WTC11 (cell line): ENCODE measurements at regions not wholly inside any gene's neighbourhood (a gene's known extent, or its start where the extent isn't known, plus 50 kb on each side); places are given as distances from the start of the nearest gene placed in this dataset.
A peak's percentile ranks its signal among the peaks of the same experiment; 100 is the strongest.

Experiments used
- ATAC-seq: fragments of 200-7000 bp; cut with Tn5 transposase; 2 replicates; pipeline ENCODE4 v1.10.0; 2021; ENCODE audit warnings: mild to moderate bottlenecking, moderate library complexity
- CTCF ChIA-PET: fragments of 300-600 bp; sonication (Branson Sonifier 250); formaldehyde crosslinking; loops from one replicate; lab custom pipeline; 2021; ENCODE audit warnings: antibody characterized with exemption; lab: Charles Lee
- POLR2A ChIA-PET: fragments of 350-600 bp; sonication (Branson Sonifier 250); formaldehyde crosslinking; loops from one replicate; lab custom pipeline; 2021; ENCODE audit warnings: antibody characterized with exemption; lab: Charles Lee
- DNase-seq: peaks from one replicate; pipeline ENCODE4 v3.0.0; 2021; ENCODE audit warnings: low spot score
- H3K27ac Mint-ChIP-seq: 2 replicates; pipeline ENCODE4 v1.8.0; 2021; ENCODE audit warnings: mixed read lengths
- H3K27me3 Mint-ChIP-seq: 2 replicates; pipeline ENCODE4 v1.8.0; 2021; ENCODE audit warnings: low read depth, mild to moderate bottlenecking, moderate library complexity, mixed read lengths
- H3K36me3 Mint-ChIP-seq: 2 replicates; pipeline ENCODE4 v1.8.0; 2021; ENCODE audit warnings: mixed read lengths
- H3K4me1 Mint-ChIP-seq: 2 replicates; pipeline ENCODE4 v1.8.0; 2022; ENCODE audit warnings: mixed read lengths
- H3K4me3 Mint-ChIP-seq: 2 replicates; pipeline ENCODE4 v1.8.0; 2021; ENCODE audit warnings: mild to moderate bottlenecking, moderate library complexity, mixed read lengths
- H3K9me3 Mint-ChIP-seq: 2 replicates; pipeline ENCODE4 v1.8.0; 2021; ENCODE audit warnings: mixed read lengths
- AR ChIP-seq: fragments of 250-450 bp; sonication (Bioruptor Pico); IDR thresholded peaks from 2 replicates; pipeline ENCODE4 v1.9.0; 2021; ENCODE audit warnings: mild to moderate bottlenecking
- ATF1 ChIP-seq: sonication (generic); formaldehyde crosslinking; IDR thresholded peaks from 2 replicates; pipeline ENCODE4 v1.8.1; 2023; ENCODE audit warnings: mild to moderate bottlenecking, moderate library complexity, missing genetic modification reagents
- E2F1 ChIP-seq: sonication (generic); formaldehyde crosslinking; IDR thresholded peaks from 2 replicates; pipeline ENCODE4 v1.8.0; 2022; ENCODE audit warnings: mild to moderate bottlenecking, missing genetic modification reagents
- ELF4 ChIP-seq: sonication (generic); formaldehyde crosslinking; IDR thresholded peaks from 2 replicates; pipeline ENCODE4 v1.8.1; 2022; ENCODE audit warnings: low read depth, mild to moderate bottlenecking, moderate library complexity, missing genetic modification reagents
- GABPB1 ChIP-seq: sonication (generic); formaldehyde crosslinking; IDR thresholded peaks from 2 replicates; pipeline ENCODE4 v1.8.1; 2023; ENCODE audit warnings: mild to moderate bottlenecking, missing genetic modification reagents
- IRF1 ChIP-seq: sonication (generic); formaldehyde crosslinking; IDR thresholded peaks from 2 replicates; pipeline ENCODE4 v1.8.0; 2023; ENCODE audit warnings: missing genetic modification reagents
- KAT7 ChIP-seq: sonication (generic); formaldehyde crosslinking; IDR thresholded peaks from 2 replicates; pipeline ENCODE4 v1.8.1; 2023; ENCODE audit warnings: missing genetic modification reagents, mild to moderate bottlenecking, borderline replicate concordance
- NFATC4 ChIP-seq: fragments of 250-450 bp; sonication (Bioruptor Pico); IDR thresholded peaks from 2 replicates; pipeline ENCODE4 v1.9.0; 2021; ENCODE audit warnings: mild to moderate bottlenecking
- NFYB ChIP-seq: sonication (generic); formaldehyde crosslinking; conservative IDR thresholded peaks from 2 replicates; pipeline ENCODE4 v1.8.0; 2022; ENCODE audit warnings: low read depth, missing genetic modification reagents
- SMAD3 ChIP-seq: sonication (generic); formaldehyde crosslinking; IDR thresholded peaks from 2 replicates; pipeline ENCODE4 v1.8.0; 2022; ENCODE audit warnings: missing genetic modification reagents, mild to moderate bottlenecking, borderline replicate concordance
- SMAD4 ChIP-seq: sonication (generic); formaldehyde crosslinking; IDR thresholded peaks from 2 replicates; pipeline ENCODE4 v1.8.0; 2022; ENCODE audit warnings: mild to moderate bottlenecking, missing genetic modification reagents
- ZNF416 ChIP-seq: fragments of 250-450 bp; sonication (Bioruptor Pico); IDR thresholded peaks from 2 replicates; pipeline ENCODE4 v1.9.0; 2021; ENCODE audit warnings: mild to moderate bottlenecking, inconsistent platforms
- ZNF425 ChIP-seq: fragments of 250-450 bp; sonication (Bioruptor Pico); conservative IDR thresholded peaks from 2 replicates; pipeline ENCODE4 v1.9.0; 2021; ENCODE audit warnings: mild to moderate bottlenecking
- TF ChIP-seq, protein P1 (sequence below): sonication (generic); formaldehyde crosslinking; conservative IDR thresholded peaks from 2 replicates; pipeline ENCODE4 v1.8.1; 2023; ENCODE audit warnings: mild to moderate bottlenecking, low read depth, missing genetic modification reagents, moderate library complexity
- TF ChIP-seq, protein P2 (sequence below): sonication (generic); formaldehyde crosslinking; IDR thresholded peaks from 2 replicates; pipeline ENCODE4 v1.8.0; 2022; ENCODE audit warnings: mild to moderate bottlenecking, missing genetic modification reagents

DNA sequence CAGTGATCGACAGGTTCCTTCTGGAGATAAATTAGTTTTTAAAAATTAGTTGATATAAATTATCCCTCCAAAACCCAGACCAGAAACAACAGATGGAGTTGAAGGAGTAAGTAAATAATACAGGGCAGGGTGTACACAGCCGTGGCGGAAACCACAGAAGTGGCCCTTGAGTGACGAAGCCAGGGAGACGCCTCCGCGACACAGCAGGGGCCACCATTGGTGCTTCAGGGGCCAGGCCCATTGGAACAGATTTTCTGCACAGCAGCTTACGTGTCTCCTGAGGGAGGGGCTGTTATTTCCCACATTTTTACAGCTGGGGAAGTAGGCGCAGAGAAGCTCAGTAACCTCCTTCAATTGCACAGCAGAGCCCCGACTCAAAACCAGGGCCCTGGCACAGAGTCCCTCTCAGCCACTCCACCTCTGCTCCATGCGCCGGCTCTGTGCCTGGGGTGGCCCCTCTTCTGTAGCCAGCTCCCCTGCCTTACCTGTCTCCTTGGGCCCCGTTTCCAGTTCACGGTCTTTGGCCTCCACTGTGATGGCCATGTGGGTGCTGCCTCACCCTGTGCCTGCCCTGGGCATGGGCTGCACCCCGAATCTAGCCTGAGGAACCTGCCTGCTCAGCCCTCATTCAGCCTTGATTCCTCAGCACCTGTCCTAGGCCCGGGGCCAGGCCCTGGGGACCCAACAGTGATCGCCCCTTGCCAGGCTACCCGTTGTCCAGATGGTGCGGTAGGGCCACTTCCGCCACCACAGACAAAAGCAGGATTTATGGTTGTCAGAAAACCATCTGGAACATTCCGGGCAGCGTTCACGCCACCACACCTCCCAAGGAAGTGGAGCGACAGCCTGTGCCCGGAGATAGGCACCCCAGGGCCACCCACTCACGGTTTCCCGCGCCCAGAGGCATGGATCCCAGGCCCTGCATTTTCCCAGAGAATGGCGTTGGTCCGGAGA, 128.5 kb upstream of the GSE1 start:
- TF ChIP-seq, protein P1, sequence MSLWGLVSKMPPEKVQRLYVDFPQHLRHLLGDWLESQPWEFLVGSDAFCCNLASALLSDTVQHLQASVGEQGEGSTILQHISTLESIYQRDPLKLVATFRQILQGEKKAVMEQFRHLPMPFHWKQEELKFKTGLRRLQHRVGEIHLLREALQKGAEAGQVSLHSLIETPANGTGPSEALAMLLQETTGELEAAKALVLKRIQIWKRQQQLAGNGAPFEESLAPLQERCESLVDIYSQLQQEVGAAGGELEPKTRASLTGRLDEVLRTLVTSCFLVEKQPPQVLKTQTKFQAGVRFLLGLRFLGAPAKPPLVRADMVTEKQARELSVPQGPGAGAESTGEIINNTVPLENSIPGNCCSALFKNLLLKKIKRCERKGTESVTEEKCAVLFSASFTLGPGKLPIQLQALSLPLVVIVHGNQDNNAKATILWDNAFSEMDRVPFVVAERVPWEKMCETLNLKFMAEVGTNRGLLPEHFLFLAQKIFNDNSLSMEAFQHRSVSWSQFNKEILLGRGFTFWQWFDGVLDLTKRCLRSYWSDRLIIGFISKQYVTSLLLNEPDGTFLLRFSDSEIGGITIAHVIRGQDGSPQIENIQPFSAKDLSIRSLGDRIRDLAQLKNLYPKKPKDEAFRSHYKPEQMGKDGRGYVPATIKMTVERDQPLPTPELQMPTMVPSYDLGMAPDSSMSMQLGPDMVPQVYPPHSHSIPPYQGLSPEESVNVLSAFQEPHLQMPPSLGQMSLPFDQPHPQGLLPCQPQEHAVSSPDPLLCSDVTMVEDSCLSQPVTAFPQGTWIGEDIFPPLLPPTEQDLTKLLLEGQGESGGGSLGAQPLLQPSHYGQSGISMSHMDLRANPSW (CRISPR knock-in tag) = no peak
- TF ChIP-seq E2F1 (CRISPR knock-in tag) (no peak), KAT7 (CRISPR knock-in tag) (no peak), GABPB1 (no peak), ZNF416 (CRISPR knock-in tag) (no peak), NFYB (CRISPR knock-in tag) (no peak), SMAD3 (CRISPR knock-in tag) (no peak), IRF1 (CRISPR knock-in tag) (no peak), AR (CRISPR knock-in tag) (no peak), ZNF425 (CRISPR knock-in tag) (no peak), ATF1 (no peak), SMAD4 (CRISPR knock-in tag) (no peak), NFATC4 (CRISPR knock-in tag) (no peak), ELF4 (CRISPR knock-in tag) (no peak)
- TF ChIP-seq, protein P2, sequence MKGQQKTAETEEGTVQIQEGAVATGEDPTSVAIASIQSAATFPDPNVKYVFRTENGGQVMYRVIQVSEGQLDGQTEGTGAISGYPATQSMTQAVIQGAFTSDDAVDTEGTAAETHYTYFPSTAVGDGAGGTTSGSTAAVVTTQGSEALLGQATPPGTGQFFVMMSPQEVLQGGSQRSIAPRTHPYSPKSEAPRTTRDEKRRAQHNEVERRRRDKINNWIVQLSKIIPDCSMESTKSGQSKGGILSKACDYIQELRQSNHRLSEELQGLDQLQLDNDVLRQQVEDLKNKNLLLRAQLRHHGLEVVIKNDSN (CRISPR knock-in tag) = no peak
- ChIA-PET CTCF (interaction anchor here (0.7 to 1.2 kb wide), 3 partner anchors 94 to 148 kb away, joined by 3 to 5 read pairs (median 4); no protein-coding TSS in a partner anchor), POLR2A (no interaction called here)
- H3K36me3 Mint-ChIP-seq = no peaks in the 10 kb centered on the region
- no peak for DNase-seq
- H3K4me3 Mint-ChIP-seq = no peak overlapping the region
- no peak for ATAC-seq
- H3K27me3 Mint-ChIP-seq = no peaks in the 10 kb centered on the region
- 0 out of 2 replicates have a peak, but pooled peaks cover 8% of the 10 kb centered on the region for H3K4me1 Mint-ChIP-seq
- peak overlapping the region; percentile 19; the same call in 1 of the 2 replicates for H3K27ac Mint-ChIP-seq
- no peaks in the 10 kb centered on the region for H3K9me3 Mint-ChIP-seq
